IMR-90 (cell line): ENCODE measurements at regions not wholly inside any gene's neighbourhood (a gene's known extent, or its start where the extent isn't known, plus 50 kb on each side); places are given as distances from the start of the nearest gene placed in this dataset.

Source experiments
- ATAC-seq: fragments of 200-7000 bp; cut with Tn5 transposase; 2 replicates; pipeline ENCODE4 v1.9.1; 2020; ENCODE audit warnings: low read depth, mild to moderate bottlenecking, moderate library complexity
- BruUV-seq: library from RNA; stranded (reverse); fragments of 400-500 nt; replicated peaks from 2 replicates; lab custom pipeline; 2021; lab: Mats Ljungman, UMichigan
- CTCF ChIA-PET: fragments of 300-600 bp; formaldehyde crosslinking; extraction: SDS; loops from one replicate; lab custom pipeline; 2021; ENCODE audit warnings: antibody characterized with exemption; lab: Yijun Ruan, JAX
- POLR2A ChIA-PET: fragments of 300-600 bp; sonication (Branson Sonifier 250); formaldehyde crosslinking; loops from one replicate; lab custom pipeline; 2022; ENCODE audit warnings: antibody characterized with exemption; ENCODE audit not compliant: unreplicated experiment; lab: Charles Lee
- DNase-seq: peaks from one replicate; pipeline ENCODE4 v3.0.0; 2013
- H2AFZ ChIP-seq: replicated peaks from 2 replicates; pipeline ENCODE3; 2013; ENCODE audit warnings: low read length, mild to moderate bottlenecking; ENCODE audit not compliant: poor library complexity
- H2AK5ac ChIP-seq: 2 replicates; pipeline ENCODE4 v1.6.1; 2013; ENCODE audit warnings: low read depth, low read length, inconsistent platforms
- H2AK9ac ChIP-seq: replicated peaks from 2 replicates; pipeline ENCODE3; 2013; ENCODE audit warnings: mild to moderate bottlenecking, low read depth, low read length, moderate library complexity; ENCODE audit not compliant: poor library complexity
- H2BK120ac ChIP-seq: 2 replicates; pipeline ENCODE4 v1.6.1; 2013; ENCODE audit warnings: low read depth, low read length, inconsistent platforms
- H2BK15ac ChIP-seq: 3 replicates; pipeline ENCODE4 v1.6.1; 2013; ENCODE audit warnings: low read depth, low read length, inconsistent platforms
- H2BK20ac ChIP-seq: 2 replicates; pipeline ENCODE4 v1.6.1; 2013; ENCODE audit warnings: low read depth, mild to moderate bottlenecking, inconsistent platforms, low read length, moderate library complexity
- H2BK5ac ChIP-seq: 2 replicates; pipeline ENCODE4 v1.6.1; 2013; ENCODE audit warnings: mild to moderate bottlenecking, low read depth, low read length, inconsistent platforms; ENCODE audit not compliant: poor library complexity, severe bottlenecking
- H3K14ac ChIP-seq: replicated peaks from 2 replicates; pipeline ENCODE4 v1.6.1; 2013; ENCODE audit warnings: low read depth, low read length, inconsistent platforms
- H3K18ac ChIP-seq: 2 replicates; pipeline ENCODE4 v1.6.1; 2013; ENCODE audit warnings: low read depth, low read length, control low read depth
- H3K23ac ChIP-seq: 2 replicates; pipeline ENCODE4 v1.6.1; 2013; ENCODE audit warnings: low read depth, low read length, inconsistent platforms
- H3K27ac ChIP-seq: 2 replicates; pipeline ENCODE4 v1.5.1; 2013; ENCODE audit warnings: mild to moderate bottlenecking, control low read depth, low read length; ENCODE audit not compliant: insufficient read depth
- H3K27me3 ChIP-seq: 2 replicates; pipeline ENCODE4 v1.6.1; 2013; ENCODE audit warnings: low read length; ENCODE audit not compliant: control insufficient read depth, insufficient read depth
- H3K36me3 ChIP-seq: 2 replicates; pipeline ENCODE4 v1.6.1; 2013; ENCODE audit warnings: low read length, mixed read lengths; ENCODE audit not compliant: control insufficient read depth, insufficient read depth
- H3K4ac ChIP-seq: 2 replicates; pipeline ENCODE4 v1.6.1; 2013; ENCODE audit warnings: low read depth, low read length, inconsistent platforms
- H3K4me1 ChIP-seq: 2 replicates; pipeline ENCODE4 v1.6.1; 2013; ENCODE audit warnings: low read length, mixed read lengths; ENCODE audit not compliant: control insufficient read depth, insufficient read depth
- H3K4me2 ChIP-seq: 2 replicates; pipeline ENCODE4 v1.6.1; 2013; ENCODE audit warnings: low read depth, mild to moderate bottlenecking, control low read depth, low read length, moderate library complexity
- H3K4me3 ChIP-seq: 2 replicates; pipeline ENCODE4 v1.5.1; 2013; ENCODE audit warnings: low read depth, mild to moderate bottlenecking, control low read depth, low read length, moderate library complexity; ENCODE audit not compliant: insufficient read depth
- H3K56ac ChIP-seq: 2 replicates; pipeline ENCODE4 v1.6.1; 2013; ENCODE audit warnings: low read length, inconsistent platforms; ENCODE audit not compliant: insufficient read depth; ENCODE audit errors: extremely low read depth
- H3K79me1 ChIP-seq, 2 experiments: 2 replicates each; pipeline ENCODE4 v1.6.1; 2013; ENCODE audit warnings: low read length in 2 of 2, inconsistent platforms in 1 of 2, low read depth in 1 of 2
- H3K9ac ChIP-seq: 2 replicates; pipeline ENCODE4 v1.6.1; 2013; ENCODE audit warnings: low read depth, low read length, control low read depth
- H3K9me1 ChIP-seq: 2 replicates; pipeline ENCODE4 v1.6.1; 2013; ENCODE audit warnings: low read length, inconsistent platforms; ENCODE audit not compliant: insufficient read depth
- H3K9me3 ChIP-seq: 2 replicates; pipeline ENCODE4 v1.6.1; 2013; ENCODE audit warnings: low read length; ENCODE audit not compliant: control insufficient read depth, insufficient read depth
- H4K20me1 ChIP-seq: 2 replicates; pipeline ENCODE4 v1.6.1; 2013; ENCODE audit warnings: low read length, inconsistent platforms; ENCODE audit not compliant: insufficient read depth
- H4K5ac ChIP-seq: 2 replicates; pipeline ENCODE4 v1.6.1; 2013; ENCODE audit warnings: mild to moderate bottlenecking, low read depth, low read length, control low read depth
- H4K8ac ChIP-seq, 2 experiments: 2 replicates each; pipeline ENCODE4 v1.6.1; 2013; ENCODE audit warnings: low read depth in 2 of 2, low read length in 2 of 2, control low read depth in 1 of 2, inconsistent platforms in 1 of 2
- H4K91ac ChIP-seq: 2 replicates; pipeline ENCODE4 v1.6.1; 2013; ENCODE audit warnings: low read depth, low read length, inconsistent platforms; ENCODE audit not compliant: insufficient read depth
- CHD1 ChIP-seq: IDR thresholded peaks from 2 replicates; pipeline ENCODE4 v1.6.1; 2012; ENCODE audit warnings: low read depth, low read length, improper control_type of control experiment
- ELK1 ChIP-seq: fragments of 150-350 bp; IDR thresholded peaks from 2 replicates; pipeline ENCODE4 v1.6.1; 2016; ENCODE audit warnings: low read depth, mild to moderate bottlenecking, low read length, moderate library complexity, borderline replicate concordance
- RCOR1 ChIP-seq: IDR thresholded peaks from 2 replicates; pipeline ENCODE4 v1.6.1; 2012; ENCODE audit warnings: mild to moderate bottlenecking, low read length, improper control_type of control experiment; ENCODE audit not compliant: insufficient replicate concordance
- SMC3 ChIP-seq: fragments of 150-350 bp; IDR thresholded peaks from 2 replicates; pipeline ENCODE4 v1.6.1; 2016; ENCODE audit warnings: low read depth, mild to moderate bottlenecking, antibody characterized with exemption, low read length, moderate library complexity
- WGBS, 2 experiments: methylation state at CpG; one replicate each; pipeline versions ENCODE4 v1.1.5 to v1.1.7; 2013; ENCODE audit warnings: missing lambda C conversion rate in 2 of 2; ENCODE audit not compliant: insufficient read length in 1 of 2; ENCODE audit errors: extremely low coverage in 2 of 2; 5-methylcytosine and 5-hydroxymethylcytosine counted together
- dilution Hi-C: fragments of 300-500 bp; cut with HindIII; formaldehyde crosslinking; loops from one replicate; pipeline ENCODE4 v1.14.3; 2018; ENCODE audit warnings: low sequenced_read_pairs; ENCODE audit not compliant: unreplicated experiment
- in situ Hi-C: fragments of 300-500 bp; cut with MboI; formaldehyde crosslinking; loops from 3 replicates; pipeline ENCODE4 v1.14.3; 2019; ENCODE audit warnings: low sequenced_read_pairs, inconsistent platforms, mixed read lengths
- intact Hi-C: fragments of 100-400 bp; cut with micrococcal nuclease; formaldehyde crosslinking; loops from 2 replicates; pipeline ENCODE4 v1.10.0; 2022
- TF ChIP-seq, protein P1 (sequence below): fragments of 150-350 bp; IDR thresholded peaks from 2 replicates; pipeline ENCODE4 v1.6.1; 2017; ENCODE audit warnings: mild to moderate bottlenecking, antibody characterized with exemption, low read length, low read depth

DNA sequence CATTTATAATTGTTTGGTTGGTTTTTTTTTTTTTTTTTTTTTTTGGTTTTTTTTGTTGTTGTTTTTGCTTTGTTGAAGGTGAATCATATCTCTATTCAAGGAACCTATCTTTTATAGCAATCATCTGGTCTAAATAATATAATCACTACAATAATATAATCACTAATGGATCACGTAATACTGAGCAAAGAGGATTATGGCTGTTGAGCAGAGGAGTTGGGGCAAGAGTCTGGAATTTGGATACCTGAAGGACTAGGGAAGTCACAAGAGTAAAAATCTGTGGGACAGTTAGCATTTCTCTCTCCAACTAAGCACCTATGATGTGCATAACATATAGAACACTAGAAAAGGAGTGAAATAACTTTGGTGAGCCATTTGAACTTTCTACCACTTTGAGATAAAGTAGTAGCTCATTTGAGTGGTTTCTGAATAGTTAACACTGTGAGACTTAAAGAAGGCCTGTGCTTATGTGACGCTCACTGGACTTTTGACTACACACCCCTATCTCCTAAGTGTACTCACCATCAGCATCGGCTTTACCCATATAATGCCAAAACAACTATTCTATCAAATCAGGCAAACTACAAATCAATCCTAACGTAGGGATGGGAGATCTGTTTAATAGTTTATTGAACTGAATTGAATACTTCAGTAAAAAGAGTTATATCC, 564.9 kb upstream of the TUSC1 start (continued):
- no peak for TF ChIP-seq ELK1

GRCh38 chr9:26240020-26240419, 561.8 kb upstream of the TUSC1 start:
- Histone ChIP-seq H3K9me3 (no peaks in the 10 kb centered on the region), H3K27me3 (no peaks in the 10 kb centered on the region), H4K8ac (peak overlapping the region in 1 of 2 experiments; percentile 62; a peak in 1 of 4 replicates), H3K18ac (no peak overlapping the region), H3K4ac (no peak overlapping the region), H3K56ac (no peak overlapping the region), H3K79me1 (no peaks in the 10 kb centered on the region), H4K20me1 (no peaks in the 10 kb centered on the region), H3K23ac (no peak overlapping the region), H2AFZ (no peak overlapping the region), H3K14ac (no peak overlapping the region), H3K36me3 (no peaks in the 10 kb centered on the region), H4K5ac (no peak overlapping the region), H3K4me3 (no peak overlapping the region), H3K9ac (no peak overlapping the region), H2AK9ac (no peak overlapping the region), H3K4me2 (no peak overlapping the region), H2BK5ac (no peak overlapping the region), H3K9me1 (no peaks in the 10 kb centered on the region), H4K91ac (no peak overlapping the region), H3K27ac (no peak overlapping the region), H2BK15ac (no peak overlapping the region), H2AK5ac (no peak overlapping the region), H3K4me1 (peaks cover 5% of the 10 kb centered on the region), H2BK120ac (no peak overlapping the region), H2BK20ac (peak overlapping the region; percentile 14; the same call in 1 of the 2 replicates)
- intact Hi-C loops (no loop called here), in situ Hi-C loops (no loop called here), dilution Hi-C loops (no loop called here)
- BruUV-seq, result no TSS peak
- WGBS, 2 experiments, result no CpG with 5 or more reads among the region's 2 CpGs
- ChIA-PET POLR2A (no interaction called here), CTCF (no interaction called here)
- ATAC-seq, result no peak
- TF ChIP-seq CHD1 (no peak), ELK1 (no peak), RCOR1 (no peak), SMC3 (no peak)
- TF ChIP-seq, protein P1, sequence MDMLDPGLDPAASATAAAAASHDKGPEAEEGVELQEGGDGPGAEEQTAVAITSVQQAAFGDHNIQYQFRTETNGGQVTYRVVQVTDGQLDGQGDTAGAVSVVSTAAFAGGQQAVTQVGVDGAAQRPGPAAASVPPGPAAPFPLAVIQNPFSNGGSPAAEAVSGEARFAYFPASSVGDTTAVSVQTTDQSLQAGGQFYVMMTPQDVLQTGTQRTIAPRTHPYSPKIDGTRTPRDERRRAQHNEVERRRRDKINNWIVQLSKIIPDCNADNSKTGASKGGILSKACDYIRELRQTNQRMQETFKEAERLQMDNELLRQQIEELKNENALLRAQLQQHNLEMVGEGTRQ, result no peak
- DNase-seq, result no peak
